ENCODE measurements at regions not wholly inside any gene's neighbourhood (a gene's known extent, or its start where the extent isn't known, plus 50 kb on each side); places are given as distances from the start of the nearest gene placed in this dataset.
"Not testable (repeated sequence)": the region's sequence is repeated elsewhere in the genome, so short reads cannot be mapped to it uniquely, and the experiment has no call there.

DNA sequence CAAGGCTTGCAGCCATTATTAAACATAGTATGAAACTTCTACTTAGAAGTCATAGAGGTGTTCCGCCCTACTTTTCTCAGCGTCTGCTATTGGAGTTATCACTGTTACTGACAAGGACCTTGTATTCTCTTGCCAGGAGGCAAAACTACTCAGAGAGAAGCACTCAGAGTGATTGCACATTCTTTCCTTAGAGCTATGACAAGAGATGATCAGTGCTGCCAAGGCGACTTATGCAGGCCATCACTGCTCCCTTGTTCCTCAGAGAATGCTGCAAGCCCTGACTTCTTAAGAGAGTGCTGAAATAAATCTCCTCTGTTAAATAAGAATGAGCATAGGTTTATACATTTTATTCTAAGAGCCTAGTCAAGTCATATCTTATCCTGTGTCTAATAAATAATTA, 534.6 kb upstream of the PHF14 start:
- H3K36me3 ChIP-seq: no peaks in the 10 kb centered on the region
- no peaks in the 10 kb centered on the region for H3K9me3 Mint-ChIP-seq
- no peaks in the 10 kb centered on the region for H3K4me1 ChIP-seq
- H3K9me3 ChIP-seq (ENCODE audit: low read depth): no peaks in the 10 kb centered on the region
- no peaks in the 10 kb centered on the region for H3K4me1 Mint-ChIP-seq
- no peaks in the 10 kb centered on the region for H3F3A ChIP-seq (ENCODE audit: low read depth)
- no peak overlapping the region for H3K27ac ChIP-seq
- no peaks in the 10 kb centered on the region for H3K27me3 Mint-ChIP-seq (ENCODE audit: insufficient read depth, low read depth)
- H2AFZ ChIP-seq (replicated peaks): peak overlapping the region; percentile 24
- no peak for TF ChIP-seq EZH2phosphoT487 (IDR thresholded peaks at IDR 0.05)
- TF ChIP-seq EZH2 (IDR thresholded peaks at IDR 0.05): no peak
- TF ChIP-seq, protein P1, sequence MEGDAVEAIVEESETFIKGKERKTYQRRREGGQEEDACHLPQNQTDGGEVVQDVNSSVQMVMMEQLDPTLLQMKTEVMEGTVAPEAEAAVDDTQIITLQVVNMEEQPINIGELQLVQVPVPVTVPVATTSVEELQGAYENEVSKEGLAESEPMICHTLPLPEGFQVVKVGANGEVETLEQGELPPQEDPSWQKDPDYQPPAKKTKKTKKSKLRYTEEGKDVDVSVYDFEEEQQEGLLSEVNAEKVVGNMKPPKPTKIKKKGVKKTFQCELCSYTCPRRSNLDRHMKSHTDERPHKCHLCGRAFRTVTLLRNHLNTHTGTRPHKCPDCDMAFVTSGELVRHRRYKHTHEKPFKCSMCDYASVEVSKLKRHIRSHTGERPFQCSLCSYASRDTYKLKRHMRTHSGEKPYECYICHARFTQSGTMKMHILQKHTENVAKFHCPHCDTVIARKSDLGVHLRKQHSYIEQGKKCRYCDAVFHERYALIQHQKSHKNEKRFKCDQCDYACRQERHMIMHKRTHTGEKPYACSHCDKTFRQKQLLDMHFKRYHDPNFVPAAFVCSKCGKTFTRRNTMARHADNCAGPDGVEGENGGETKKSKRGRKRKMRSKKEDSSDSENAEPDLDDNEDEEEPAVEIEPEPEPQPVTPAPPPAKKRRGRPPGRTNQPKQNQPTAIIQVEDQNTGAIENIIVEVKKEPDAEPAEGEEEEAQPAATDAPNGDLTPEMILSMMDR (IDR thresholded peaks at IDR 0.05): no peak
- H3K79me2 ChIP-seq (ENCODE audit: low read depth): no peaks in the 10 kb centered on the region
- DNase-seq (ENCODE audit: low spot score): no peak
- H3K4me3 Mint-ChIP-seq: no peak overlapping the region
- no peak overlapping the region for H3K4me2 ChIP-seq
- H4K20me1 ChIP-seq (ENCODE audit: low read depth): no peaks in the 10 kb centered on the region
- no peaks in the 10 kb centered on the region for H3K27me3 ChIP-seq
- H3K27ac Mint-ChIP-seq: no peak overlapping the region
- H3K4me3 ChIP-seq: no peak overlapping the region
- H3K9ac ChIP-seq: no peak overlapping the region
- H3K36me3 Mint-ChIP-seq: no peaks in the 10 kb centered on the region

- Histone ChIP-seq H3K79me2 (ENCODE audit: low read depth) (no peaks in the 10 kb centered on the region), H3K27ac (no peak overlapping the region), H4K20me1 (ENCODE audit: low read depth) (no peaks in the 10 kb centered on the region), H3K9me3 (ENCODE audit: low read depth) (no peaks in the 10 kb centered on the region), H2AFZ (replicated peaks) (no peak overlapping the region), H3F3A (ENCODE audit: low read depth) (no peaks in the 10 kb centered on the region), H3K9ac (no peak overlapping the region), H3K27me3 (no peaks in the 10 kb centered on the region), H3K4me1 (no peaks in the 10 kb centered on the region), H3K4me3 (no peak overlapping the region), H3K36me3 (no peaks in the 10 kb centered on the region), H3K4me2 (no peak overlapping the region)
- Mint-ChIP-seq H3K9me3 (peaks cover 9% of the 10 kb centered on the region), H3K27ac (no peak overlapping the region), H3K36me3 (no peaks in the 10 kb centered on the region), H3K4me3 (no peak overlapping the region), H3K27me3 (ENCODE audit: insufficient read depth, low read depth) (peaks cover 2% of the 10 kb centered on the region), H3K4me1 (no peaks in the 10 kb centered on the region)
- TF ChIP-seq EZH2phosphoT487 (IDR thresholded peaks at IDR 0.05): no peak
- DNase-seq (ENCODE audit: low spot score): no peak
Measured at GRCh38 chr7:10455936-10456335, 517.7 kb upstream of the PHF14 start.

DNA sequence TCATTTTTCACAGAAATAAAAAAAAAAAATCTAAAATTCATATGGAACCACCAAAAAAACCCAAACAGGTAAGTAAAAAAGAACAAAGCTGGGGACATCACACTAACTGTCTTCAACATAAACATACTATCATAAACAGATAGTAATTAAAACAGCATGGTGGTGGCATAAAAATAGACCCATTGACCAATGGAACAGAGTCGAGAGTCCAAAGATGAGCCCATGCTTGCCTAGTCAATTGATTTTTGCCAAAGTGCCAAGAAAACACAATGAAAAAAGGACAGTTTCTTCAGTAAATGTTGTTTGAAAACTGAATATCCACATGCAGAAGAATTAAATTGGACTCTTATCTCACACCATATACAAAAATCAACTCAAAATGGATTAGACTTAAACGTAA, 513.2 kb upstream of the PHF14 start:
- Histone ChIP-seq H3K27me3 (no peaks in the 10 kb centered on the region), H3F3A (ENCODE audit: low read depth) (no peaks in the 10 kb centered on the region), H3K4me2 (no peak overlapping the region), H3K27ac (no peak overlapping the region), H3K4me1 (no peaks in the 10 kb centered on the region), H3K36me3 (no peaks in the 10 kb centered on the region), H3K79me2 (ENCODE audit: low read depth) (no peaks in the 10 kb centered on the region), H3K9me3 (ENCODE audit: low read depth) (no peaks in the 10 kb centered on the region), H3K9ac (no peak overlapping the region), H3K4me3 (no peak overlapping the region), H4K20me1 (ENCODE audit: low read depth) (no peaks in the 10 kb centered on the region), H2AFZ (replicated peaks) (no peak overlapping the region)
- Mint-ChIP-seq H3K4me3 (no peak overlapping the region), H3K27me3 (ENCODE audit: insufficient read depth, low read depth) (peaks cover 2% of the 10 kb centered on the region), H3K36me3 (no peaks in the 10 kb centered on the region), H3K4me1 (no peaks in the 10 kb centered on the region), H3K9me3 (peaks cover 13% of the 10 kb centered on the region), H3K27ac (no peak overlapping the region)
- TF ChIP-seq EZH2 (IDR thresholded peaks at IDR 0.05): no peak
- TF ChIP-seq EZH2phosphoT487 (IDR thresholded peaks at IDR 0.05): no peak
- TF ChIP-seq, protein P1 (IDR thresholded peaks at IDR 0.05): no peak
- DNase-seq (ENCODE audit: low spot score): no peak

- Mint-ChIP-seq H3K36me3 (no peaks in the 10 kb centered on the region), H3K4me3 (no peak overlapping the region), H3K4me1 (no peaks in the 10 kb centered on the region), H3K27ac (no peak overlapping the region), H3K27me3 (ENCODE audit: insufficient read depth, low read depth) (no peaks in the 10 kb centered on the region), H3K9me3 (peaks cover 10% of the 10 kb centered on the region)
- H3K4me3 ChIP-seq: no peak overlapping the region
- no peaks in the 10 kb centered on the region for H4K20me1 ChIP-seq (ENCODE audit: low read depth)
- H2AFZ ChIP-seq (replicated peaks): no peak overlapping the region
- H3K9me3 ChIP-seq (ENCODE audit: low read depth): no peaks in the 10 kb centered on the region
- TF ChIP-seq EZH2 (IDR thresholded peaks at IDR 0.05) (no peak), EZH2phosphoT487 (IDR thresholded peaks at IDR 0.05) (no peak)
- TF ChIP-seq, protein P1 (IDR thresholded peaks at IDR 0.05): no peak
- H3K4me1 ChIP-seq: no peaks in the 10 kb centered on the region
- H3K27ac ChIP-seq: no peak overlapping the region
- H3K4me2 ChIP-seq: no peak overlapping the region
- H3K79me2 ChIP-seq (ENCODE audit: low read depth): no peaks in the 10 kb centered on the region
- no peaks in the 10 kb centered on the region for H3K36me3 ChIP-seq
- DNase-seq (ENCODE audit: low spot score): no peak
- no peaks in the 10 kb centered on the region for H3K27me3 ChIP-seq
- H3K9ac ChIP-seq: no peak overlapping the region
- H3F3A ChIP-seq (ENCODE audit: low read depth): no peaks in the 10 kb centered on the region
Measured at GRCh38 chr7:10463701-10464100, 510.0 kb upstream of the PHF14 start.

GRCh38 chr7:10465536-10465935, 508.1 kb upstream of the PHF14 start:
- H3K4me1 ChIP-seq; H2AFZ ChIP-seq (replicated peaks); H3K27ac Mint-ChIP-seq; H3K36me3 ChIP-seq; H3K36me3 Mint-ChIP-seq; H3K9me3 Mint-ChIP-seq; DNase-seq (ENCODE audit: low spot score); H3K27ac ChIP-seq; H3K9me3 ChIP-seq (ENCODE audit: low read depth); H3K4me3 ChIP-seq; H3K4me1 Mint-ChIP-seq; H4K20me1 ChIP-seq (ENCODE audit: low read depth); H3K27me3 Mint-ChIP-seq (ENCODE audit: insufficient read depth, low read depth); H3K9ac ChIP-seq; H3K4me3 Mint-ChIP-seq; H3K79me2 ChIP-seq (ENCODE audit: low read depth); H3K4me2 ChIP-seq; H3K27me3 ChIP-seq; H3F3A ChIP-seq (ENCODE audit: low read depth): not testable (repeated sequence)
